SHP77 (cell line): ENCODE measurements at regions not wholly inside any gene's neighbourhood (a gene's known extent, or its start where the extent isn't known, plus 50 kb on each side); places are given as distances from the start of the nearest gene placed in this dataset.
A peak's percentile ranks its signal among the peaks of the same experiment; 100 is the strongest.

Source experiments
- DNase-seq, 2 experiments: peaks; one replicate each; lab custom pipeline; 2025; lab: John Stamatoyannopoulos, UW

GRCh38 chr5:175765858-175766257 is 105.5 kb upstream of the CPLX2 start:
- DNase-seq: no peak

GRCh38 chr5:175766963-175767362 is 104.4 kb upstream of the CPLX2 start:
- no peak for DNase-seq

- DNase-seq: no peak
These were observed 98.4 kb upstream of the CPLX2 start for GRCh38 chr5:175772747-175773533.

- DNase-seq: no peak
These were observed 97.8 kb upstream of the CPLX2 start for GRCh38 chr5:175773534-175774070.

GRCh38 chr5:175775416-175775815 is 96.0 kb upstream of the CPLX2 start:
- DNase-seq: no peak

GRCh38 chr5:175778951-175779503 is 92.4 kb upstream of the CPLX2 start:
- DNase-seq: peak; percentile 93 to 97

- DNase-seq: no peak
These were observed 87.6 kb upstream of the CPLX2 start for GRCh38 chr5:175783739-175784138.

- DNase-seq: no peak
These were observed 87.1 kb upstream of the CPLX2 start for GRCh38 chr5:175784230-175784629.

GRCh38 chr5:175785681-175786080 is 85.7 kb upstream of the CPLX2 start:
- DNase-seq: no peak

- DNase-seq: no peak
These were observed 83.1 kb upstream of the CPLX2 start for GRCh38 chr5:175788155-175788787.

GRCh38 chr5:175789670-175790069 is 81.7 kb upstream of the CPLX2 start:
- no peak for DNase-seq

- DNase-seq: no peak
These were observed 80.6 kb upstream of the CPLX2 start for GRCh38 chr5:175790796-175791195.

GRCh38 chr5:175795959-175796358 is 75.4 kb upstream of the CPLX2 start:
- no peak for DNase-seq

GRCh38 chr5:175796536-175797499 is 74.6 kb upstream of the CPLX2 start:
- peak; percentile 40 to 55 for DNase-seq

- peak; percentile 90 to 93 for DNase-seq
These were observed 73.8 kb upstream of the CPLX2 start for GRCh38 chr5:175797521-175798038.

GRCh38 chr5:175798626-175799025 is 72.8 kb upstream of the CPLX2 start:
- DNase-seq: no peak

GRCh38 chr5:175800656-175801081 is 70.7 kb upstream of the CPLX2 start:
- peak; percentile 11 to 23 for DNase-seq

- no peak for DNase-seq
These were observed 69.0 kb upstream of the CPLX2 start for GRCh38 chr5:175802361-175802760.

GRCh38 chr5:175803254-175803653 is 68.1 kb upstream of the CPLX2 start:
- DNase-seq: no peak

- no peak for DNase-seq
These were observed 67.5 kb upstream of the CPLX2 start for GRCh38 chr5:175803736-175804454.
